Retina (tissue), 1 donor: ENCODE measurements at regions not wholly inside any gene's neighbourhood (a gene's known extent, or its start where the extent isn't known, plus 50 kb on each side); places are given as distances from the start of the nearest gene placed in this dataset.

ENCODE experiments used
- DNase-seq: peaks from one replicate; pipeline ENCODE4 v3.0.0-alpha.2; 2016

- DNase-seq = no peak
These were observed 512.6 kb upstream of the ZFHX3 start for GRCh38 chr16:73560497-73560896.

DNA sequence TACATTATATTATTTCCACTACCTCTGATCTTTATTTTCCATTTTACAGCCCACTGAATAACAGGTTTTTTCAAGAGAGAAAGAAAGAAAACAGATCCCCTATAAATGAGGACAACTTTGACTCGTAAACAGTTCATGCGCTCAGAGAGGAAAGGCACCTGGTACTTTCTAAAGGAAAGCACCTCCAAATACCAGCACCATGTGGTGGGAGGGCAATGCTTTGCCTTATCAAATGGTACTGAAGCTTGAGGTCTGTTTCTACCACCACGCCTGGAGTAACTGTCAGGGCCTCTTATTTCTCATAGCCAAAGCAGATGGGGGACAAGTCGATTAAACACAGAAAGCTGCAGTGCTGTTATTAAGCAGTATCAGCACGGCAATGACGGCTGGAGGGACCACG, 510.3 kb upstream of the ZFHX3 start:
- DNase-seq = no peak

DNA sequence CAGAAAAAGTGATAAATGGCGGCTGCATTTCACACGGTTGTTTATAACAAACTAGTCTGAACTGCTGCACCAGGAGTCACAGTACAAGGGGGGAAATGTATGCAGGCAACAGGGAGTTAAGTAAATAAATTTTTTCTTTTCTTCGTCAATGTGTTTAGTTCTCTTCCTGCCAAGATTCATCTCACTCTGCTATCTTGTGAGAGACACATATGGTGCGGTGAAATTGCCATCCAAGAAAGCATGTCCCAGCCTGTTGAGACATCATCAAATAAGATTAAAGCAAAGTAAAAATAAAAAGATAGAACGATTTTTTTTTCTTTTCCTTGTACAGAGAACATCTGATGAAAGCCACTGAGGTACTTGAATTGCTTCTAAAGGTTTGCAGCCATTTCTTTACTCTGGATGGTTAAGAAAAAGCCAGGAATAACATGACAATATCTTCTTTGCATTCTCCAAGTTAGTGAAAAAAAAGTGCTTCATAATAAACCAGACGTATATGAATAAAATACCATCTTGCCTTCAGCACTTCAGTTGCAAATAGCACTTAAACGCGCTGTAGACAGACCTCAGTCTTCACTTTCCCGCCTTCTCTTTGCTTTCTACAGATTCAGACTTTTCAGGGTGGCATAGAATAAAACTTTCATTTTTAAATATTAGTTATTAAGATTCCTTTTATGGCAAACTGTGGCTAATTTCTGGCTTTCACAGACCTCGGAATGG, 506.2 kb upstream of the ZFHX3 start:
- no peak for DNase-seq

- peak; percentile 48 for DNase-seq
These were observed 502.2 kb upstream of the ZFHX3 start for GRCh38 chr16:73549984-73550631.

GRCh38 chr16:73547552-73548403, 499.9 kb upstream of the ZFHX3 start:
- DNase-seq = no peak

DNA sequence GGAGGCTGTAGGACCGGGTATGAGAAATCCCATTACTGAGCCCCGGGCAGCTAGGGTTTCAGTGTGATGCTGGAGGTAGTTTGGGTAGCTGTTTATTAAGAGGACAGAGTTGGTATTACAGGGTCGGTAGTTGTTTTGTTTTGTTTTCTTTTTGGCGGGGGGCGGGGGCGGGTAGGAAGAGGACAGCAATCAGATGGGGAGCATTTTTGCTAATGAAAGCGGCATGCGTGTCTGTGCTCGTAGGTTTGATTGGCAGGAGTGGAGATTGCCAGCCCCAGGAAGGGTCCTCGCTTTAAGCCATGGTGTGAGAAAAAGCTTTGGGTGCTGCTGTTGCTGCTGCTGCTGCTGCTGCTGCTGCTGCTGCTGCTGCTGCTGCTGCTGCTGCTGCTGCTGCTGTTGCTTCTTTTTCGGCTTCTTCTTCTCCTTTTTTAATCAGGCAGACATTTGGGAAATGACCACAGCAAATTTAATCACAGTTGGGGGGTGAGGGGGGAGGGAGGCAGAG, 498.5 kb upstream of the ZFHX3 start:
- DNase-seq = peak; percentile 73

GRCh38 chr16:73545755-73546154, 497.8 kb upstream of the ZFHX3 start:
- DNase-seq = peak; percentile 57

GRCh38 chr16:73545290-73545689, 497.4 kb upstream of the ZFHX3 start:
- no peak for DNase-seq

DNA sequence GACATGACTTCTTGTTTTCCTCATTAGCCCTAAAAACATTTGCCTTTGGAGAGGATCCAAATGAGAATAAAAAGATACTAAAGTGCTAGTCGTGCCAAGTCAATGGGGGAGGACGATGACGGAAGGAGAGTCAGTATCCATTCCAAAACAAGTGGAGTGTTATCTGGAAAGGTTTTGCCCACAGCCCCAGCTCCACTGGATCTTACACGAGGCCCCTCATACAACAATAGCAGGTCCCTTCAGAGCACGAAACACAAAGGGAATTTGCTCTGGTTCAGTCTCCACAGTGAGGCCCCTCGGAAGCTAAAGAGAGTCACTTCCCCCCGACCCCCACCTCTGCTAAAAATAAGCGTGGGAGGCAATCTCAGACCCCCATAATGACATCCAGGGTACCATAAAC, 496.9 kb upstream of the ZFHX3 start:
- peak; percentile 73 for DNase-seq

GRCh38 chr16:73543970-73544599, 496.2 kb upstream of the ZFHX3 start:
- no peak for DNase-seq

DNA sequence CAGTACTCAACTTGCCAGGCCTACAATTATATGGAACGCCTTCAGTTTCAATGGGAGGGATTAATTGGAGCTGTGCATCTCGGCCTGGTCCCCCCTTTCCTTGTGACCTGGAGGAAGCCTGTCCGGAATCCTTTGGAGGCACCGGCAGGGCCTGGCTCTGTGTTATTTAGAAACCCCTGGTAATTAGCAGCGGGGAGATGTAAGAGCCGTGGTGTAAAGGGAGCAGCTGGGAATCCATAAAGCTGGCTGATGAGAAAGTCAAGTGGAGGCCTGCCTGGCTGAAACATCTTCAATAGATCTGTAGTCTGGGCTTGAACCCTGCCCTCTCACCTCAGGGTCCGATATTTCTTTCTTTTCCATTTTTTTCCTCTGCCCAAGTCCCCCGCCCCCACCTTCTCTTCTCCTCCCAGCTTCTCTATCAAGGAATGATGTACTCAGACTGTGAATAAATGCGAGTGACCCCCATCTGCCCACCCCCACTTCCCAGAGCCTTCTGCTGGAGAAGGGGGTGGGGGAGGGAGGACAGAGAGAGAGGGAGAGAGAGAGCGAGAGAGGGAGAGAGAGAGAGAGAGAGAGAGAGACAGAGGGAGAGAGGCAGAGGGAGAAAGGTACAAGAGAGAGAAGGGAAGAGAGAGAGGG, 495.5 kb upstream of the ZFHX3 start:
- DNase-seq = peak; percentile 63

GRCh38 chr16:73542885-73543284, 495.0 kb upstream of the ZFHX3 start:
- DNase-seq = no peak

DNA sequence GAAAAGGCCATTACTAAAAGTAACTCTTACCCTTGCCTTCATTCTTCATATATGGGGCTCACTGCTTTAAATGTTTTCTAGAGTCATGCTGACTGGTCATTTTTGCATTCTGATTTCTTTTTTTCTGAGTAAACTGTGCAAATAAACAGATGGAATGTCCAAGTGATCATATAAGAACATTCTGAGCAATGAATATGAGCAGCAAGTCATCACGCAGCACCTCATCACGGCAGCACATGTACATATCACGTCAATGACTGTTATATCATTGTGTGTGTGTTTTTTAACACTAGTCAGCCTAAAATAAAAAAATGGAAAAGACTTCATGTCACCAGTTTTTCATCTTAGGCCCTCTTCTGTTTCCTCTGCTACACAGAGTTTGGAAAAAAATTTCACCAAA, 490.0 kb upstream of the ZFHX3 start:
- no peak for DNase-seq

- DNase-seq = no peak
These were observed 489.0 kb upstream of the ZFHX3 start for GRCh38 chr16:73536931-73537330.

DNA sequence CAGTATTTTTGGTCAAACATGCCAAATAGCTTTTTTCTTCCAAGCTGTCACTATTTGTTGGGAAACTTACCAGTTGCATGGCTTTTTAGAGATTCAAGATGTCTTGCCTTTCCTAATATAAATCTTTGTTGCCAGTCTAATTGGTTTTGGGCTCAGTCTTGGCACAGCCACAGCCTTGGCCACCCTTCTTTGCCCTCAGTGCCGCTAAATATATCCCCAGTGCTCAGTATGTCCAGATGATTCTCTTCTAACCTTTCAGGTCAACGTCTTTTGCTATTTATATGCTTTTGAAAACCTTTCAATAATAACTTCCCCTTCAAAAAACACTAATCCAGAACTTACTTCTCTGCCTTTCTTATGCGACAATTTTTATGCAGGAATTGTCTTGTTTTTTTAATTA, 483.1 kb upstream of the ZFHX3 start:
- DNase-seq = no peak

- DNase-seq = no peak
These were observed 482.6 kb upstream of the ZFHX3 start for GRCh38 chr16:73530529-73530928.

DNA sequence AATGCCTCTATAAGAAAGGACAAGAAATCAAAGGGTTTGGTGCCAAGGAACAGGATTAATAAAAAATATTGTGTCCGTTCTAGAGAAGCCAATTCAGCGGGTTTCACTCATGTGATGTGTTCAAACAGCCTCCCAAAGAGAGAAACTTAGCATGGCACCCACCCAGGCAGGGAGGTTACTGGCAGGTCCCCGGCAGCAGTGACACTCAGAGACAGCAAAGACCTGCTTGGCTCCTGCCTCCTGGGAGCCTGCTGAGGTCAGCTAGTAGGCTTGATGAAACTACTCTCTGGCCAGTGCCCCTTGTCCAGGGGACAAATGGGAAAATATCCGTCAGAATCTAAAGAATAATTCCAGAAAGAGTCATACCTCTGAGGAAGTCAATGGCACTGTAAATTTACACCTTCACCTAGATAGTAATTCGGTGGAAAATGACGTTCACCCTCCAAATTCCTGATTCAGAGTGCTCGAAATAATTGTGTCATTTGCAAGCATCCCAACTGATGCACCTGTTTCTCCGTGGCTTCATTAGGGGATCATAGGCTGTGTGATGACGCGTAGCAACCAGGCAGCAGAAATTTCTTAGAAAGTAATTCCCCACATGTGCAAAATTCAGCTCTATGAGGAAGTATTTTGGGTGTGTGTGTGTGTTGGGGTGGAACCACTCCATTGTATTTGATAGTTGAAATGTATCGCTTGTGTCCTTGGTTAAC, 481.5 kb upstream of the ZFHX3 start:
- DNase-seq = no peak

GRCh38 chr16:73527187-73527586, 479.3 kb upstream of the ZFHX3 start:
- DNase-seq = no peak

GRCh38 chr16:73526011-73526804, 478.3 kb upstream of the ZFHX3 start:
- DNase-seq = peak; percentile 47

GRCh38 chr16:73523209-73523608, 475.3 kb upstream of the ZFHX3 start:
- no peak for DNase-seq

DNA sequence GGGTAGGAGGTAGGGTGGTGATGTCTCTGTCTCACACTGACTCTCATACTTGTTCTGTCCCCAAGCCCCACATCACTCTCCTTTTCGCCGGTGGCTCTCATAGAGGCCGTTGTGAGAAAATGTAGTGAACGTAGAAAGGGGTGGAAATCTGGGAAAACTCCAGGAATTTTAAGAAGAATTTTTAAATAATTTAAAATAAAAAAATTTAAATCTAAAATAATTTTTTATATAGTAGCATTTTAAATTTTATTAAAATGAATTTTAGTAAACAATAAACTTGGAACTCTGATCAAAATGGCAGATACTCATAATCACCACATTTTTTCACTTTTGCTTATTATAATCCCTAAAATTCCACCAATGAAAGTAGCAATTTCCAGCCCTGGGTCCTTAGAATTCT, 473.6 kb upstream of the ZFHX3 start:
- DNase-seq = no peak
